Fibroblast of skin of left quadriceps (primary cell): ENCODE measurements at regions not wholly inside any gene's neighbourhood (a gene's known extent, or its start where the extent isn't known, plus 50 kb on each side); places are given as distances from the start of the nearest gene placed in this dataset.

Experiments used
- DNase-seq, 2 experiments: peaks; one replicate each; pipeline ENCODE4 v3.0.0-alpha.2; 2013; ENCODE audit warnings: low read depth in 2 of 2

DNA sequence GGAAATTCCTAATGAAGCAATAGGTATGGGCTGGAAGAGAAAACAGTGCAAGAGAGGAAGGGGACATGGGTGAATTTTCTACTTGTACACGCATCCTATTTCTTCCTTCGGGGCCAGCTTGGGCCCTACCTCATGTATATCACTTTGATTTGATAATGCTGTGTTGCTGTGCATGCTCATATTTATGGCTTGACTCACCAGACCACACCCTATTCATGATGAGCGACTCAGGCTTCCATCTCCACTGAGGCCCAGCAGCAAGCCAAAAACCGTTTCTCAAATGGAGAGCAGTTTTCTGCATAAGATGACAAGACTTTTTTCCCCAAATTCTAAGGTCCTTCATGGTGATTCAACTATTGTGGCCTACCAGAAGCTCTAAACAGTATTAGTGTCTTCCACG is 2039.1 kb upstream of the CDH9 start:
- DNase-seq, result no peak

DNA sequence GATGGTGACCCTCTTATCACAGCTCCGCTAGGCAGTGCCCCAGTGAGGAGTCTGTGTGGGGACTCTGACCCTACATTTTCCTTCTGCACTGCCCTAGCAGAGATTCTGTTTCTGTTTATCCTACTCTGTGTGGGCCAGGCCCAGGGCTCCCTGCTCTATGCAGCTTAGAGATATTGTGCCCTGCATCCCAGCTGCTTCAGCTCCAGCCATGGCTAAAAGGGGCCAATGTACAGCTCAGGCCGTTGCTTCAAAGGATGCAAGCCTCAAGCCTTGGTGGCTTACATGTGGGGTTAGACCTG is 2030.7 kb upstream of the CDH9 start:
- no peak for DNase-seq

- no peak for DNase-seq
Observed at GRCh38 chr5:29061381-29061780, 2023.0 kb upstream of the CDH9 start.

GRCh38 chr5:29054694-29055093 is 2016.3 kb upstream of the CDH9 start:
- no peak for DNase-seq

- no peak for DNase-seq
Observed at GRCh38 chr5:29054282-29054681, 2015.9 kb upstream of the CDH9 start.

DNA sequence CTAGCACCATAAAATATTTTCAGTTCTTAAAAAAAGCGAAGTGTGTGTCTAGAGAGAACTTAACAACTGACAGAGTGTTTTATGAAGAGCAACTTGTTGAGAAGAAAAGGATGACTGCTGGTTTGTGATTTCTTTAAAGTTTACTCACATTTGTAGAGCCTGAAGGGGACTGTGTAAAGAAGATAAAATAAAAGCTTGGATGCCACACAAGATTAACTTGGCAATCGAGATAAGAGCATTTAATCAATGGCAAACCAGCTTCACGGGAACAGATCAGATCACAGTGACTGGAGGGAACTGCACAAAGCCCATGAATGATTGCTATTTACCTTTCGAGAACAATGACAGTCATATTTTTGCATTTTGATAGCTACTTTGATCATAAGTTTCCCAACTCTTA is 2013.1 kb upstream of the CDH9 start:
- DNase-seq, result no peak

DNA sequence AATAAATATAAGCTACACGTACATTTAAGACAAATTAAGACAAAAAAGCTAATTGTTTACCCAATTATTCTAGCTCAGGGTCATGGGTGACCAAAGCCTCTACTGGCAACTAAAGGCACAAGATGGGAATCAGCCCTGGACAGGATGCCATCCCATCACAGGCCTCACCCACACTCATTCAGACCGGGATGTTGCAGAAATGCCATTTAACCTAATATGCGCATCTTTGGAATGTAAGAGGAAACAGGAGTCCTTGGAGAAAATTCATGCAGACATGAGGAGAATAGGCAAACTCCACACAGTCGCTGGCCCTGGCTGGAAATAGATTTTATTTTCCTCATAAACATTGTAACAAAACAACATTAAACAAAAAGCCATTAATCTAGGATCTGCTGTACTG is 2003.8 kb upstream of the CDH9 start:
- no peak for DNase-seq

DNA sequence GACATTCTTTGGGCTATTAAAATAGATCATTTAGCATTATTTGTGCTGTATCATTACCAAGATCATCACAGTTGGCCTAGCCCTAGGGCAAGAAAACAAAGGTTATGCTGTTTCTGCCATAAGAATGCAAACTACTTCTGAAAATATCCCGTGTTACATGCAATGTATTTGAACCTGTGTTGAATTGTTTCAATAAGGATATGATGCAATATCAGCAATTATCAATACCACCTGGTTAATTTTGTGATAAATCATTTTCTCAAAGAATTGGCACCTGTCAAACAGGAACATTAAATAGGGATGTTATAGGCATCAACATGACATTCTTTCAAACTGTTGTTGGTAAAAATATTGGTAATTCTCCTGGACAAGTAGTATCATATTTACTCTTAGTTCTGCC is 2002.0 kb upstream of the CDH9 start:
- no peak for DNase-seq

DNA sequence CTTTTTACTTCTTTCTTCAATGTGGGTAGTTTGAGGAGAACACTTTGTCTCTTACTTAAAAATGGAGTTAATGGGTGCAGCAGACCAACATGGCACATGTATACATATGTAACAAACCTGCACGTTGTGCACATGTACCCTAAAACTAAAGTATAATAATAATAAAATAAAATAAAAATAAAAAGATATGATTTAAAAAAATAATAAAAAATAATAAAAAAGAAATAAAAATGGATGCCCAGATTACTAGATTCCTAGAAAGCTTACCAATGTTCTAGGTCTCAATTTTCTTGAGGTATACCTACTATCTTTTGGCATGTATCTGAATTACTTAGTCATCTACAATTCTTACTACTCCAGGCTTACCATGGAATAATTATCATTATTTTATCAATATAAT is 2001.6 kb upstream of the CDH9 start:
- no peak for DNase-seq

DNA sequence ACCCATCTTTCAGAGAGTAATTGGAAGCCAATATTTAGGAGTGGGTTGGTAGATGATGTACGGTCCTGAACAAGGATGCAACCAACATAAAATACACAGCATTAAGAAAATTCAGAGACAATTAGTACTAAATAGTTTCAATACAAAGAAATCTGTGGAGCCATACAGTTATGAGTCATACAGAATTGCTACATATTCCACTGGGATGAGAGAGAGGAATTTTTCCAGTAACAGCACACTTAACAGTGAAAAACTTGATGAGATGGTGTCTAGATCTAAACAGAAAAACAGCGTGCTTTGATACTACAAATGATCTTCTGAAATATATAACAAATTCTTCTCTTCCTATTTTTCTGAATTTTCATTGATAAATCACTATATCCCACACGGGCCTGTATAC is 1999.3 kb upstream of the CDH9 start:
- DNase-seq, result no peak

DNA sequence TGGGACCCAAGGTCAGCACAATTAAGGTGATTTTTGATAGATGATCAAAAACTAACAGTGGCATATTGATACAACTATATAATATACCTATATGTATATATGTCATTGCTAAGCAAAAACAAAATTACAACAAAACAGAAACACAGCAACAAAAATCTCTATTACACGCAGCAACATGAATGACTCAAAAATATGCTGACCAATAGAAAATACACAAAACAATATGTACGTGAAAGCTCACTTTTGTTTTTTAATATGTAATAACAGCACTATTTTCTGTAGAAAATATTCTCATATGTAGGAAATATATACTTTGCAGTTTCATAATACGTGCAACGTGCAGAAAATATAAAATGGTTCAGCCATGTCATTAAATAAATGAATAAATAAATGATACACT is 1985.7 kb upstream of the CDH9 start:
- DNase-seq, result no peak

- DNase-seq, result no peak
Observed at GRCh38 chr5:29023541-29023940, 1985.2 kb upstream of the CDH9 start.

DNA sequence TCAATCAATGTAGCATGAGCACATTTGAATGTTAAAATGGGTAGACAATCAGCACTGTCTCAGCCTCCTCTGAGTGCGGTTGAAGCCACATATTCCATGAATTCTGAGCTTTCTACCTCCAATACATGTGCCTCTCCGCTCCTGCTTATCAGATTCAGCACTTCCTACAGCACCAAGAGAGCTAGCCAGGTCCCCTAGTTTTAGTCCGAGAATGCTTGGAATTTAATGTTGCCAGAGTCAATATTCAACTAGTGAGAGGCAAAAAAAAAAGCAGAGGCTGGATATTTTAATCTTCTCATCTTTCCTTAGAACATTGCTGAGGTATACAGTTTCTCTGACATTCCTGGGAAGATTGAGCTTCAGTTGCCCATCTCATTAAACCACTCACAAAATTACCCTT is 1979.1 kb upstream of the CDH9 start:
- DNase-seq, result no peak

- no peak for DNase-seq
Observed at GRCh38 chr5:29016067-29016466, 1977.7 kb upstream of the CDH9 start.

GRCh38 chr5:29015523-29015922 is 1977.1 kb upstream of the CDH9 start:
- DNase-seq, result no peak

DNA sequence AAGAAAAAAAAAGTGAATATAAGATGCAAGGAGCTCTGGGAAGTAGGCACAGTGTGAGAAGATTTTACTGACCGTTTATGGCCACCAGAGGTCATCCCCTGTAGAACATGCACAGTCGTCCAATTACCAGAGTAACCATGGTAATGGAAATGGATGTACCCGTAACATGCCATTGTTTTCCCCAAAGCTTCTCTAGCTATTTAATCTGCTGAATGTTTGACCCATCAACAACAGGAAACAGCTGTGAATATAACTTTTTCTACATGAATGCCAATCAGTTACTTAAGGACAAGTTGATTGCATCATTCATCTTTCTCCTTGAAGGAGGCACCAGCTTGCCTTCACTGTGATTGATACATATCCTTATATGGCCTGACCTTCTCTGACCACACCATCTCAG is 1967.0 kb upstream of the CDH9 start:
- DNase-seq, result no peak

- no peak for DNase-seq
Observed at GRCh38 chr5:29002481-29002880, 1964.1 kb upstream of the CDH9 start.

DNA sequence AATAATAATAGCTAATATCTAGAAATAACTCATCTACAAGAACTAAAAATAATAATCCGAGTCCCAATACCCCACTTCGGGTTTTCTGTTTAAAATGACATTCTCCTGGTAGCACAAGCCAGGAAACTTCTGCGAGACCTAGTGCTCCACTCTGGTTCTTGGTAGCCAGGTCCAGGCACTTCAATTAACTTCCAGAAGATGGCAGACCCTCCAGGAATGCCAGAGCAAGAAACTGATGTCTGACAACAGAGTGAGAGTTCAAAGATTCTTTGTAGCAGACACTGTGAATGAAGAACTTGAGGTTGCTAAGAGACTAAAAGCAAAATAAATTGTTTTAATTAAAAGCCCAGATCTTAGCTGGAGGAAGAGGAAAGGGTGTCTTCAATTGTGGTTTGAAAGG is 1963.3 kb upstream of the CDH9 start:
- DNase-seq, result no peak

GRCh38 chr5:28984639-28985038 is 1946.3 kb upstream of the CDH9 start:
- DNase-seq, result no peak

GRCh38 chr5:28975508-28975907 is 1937.1 kb upstream of the CDH9 start:
- DNase-seq, result no peak

- no peak for DNase-seq
Observed at GRCh38 chr5:28967848-28968247, 1929.5 kb upstream of the CDH9 start.

GRCh38 chr5:28961816-28962215 is 1923.4 kb upstream of the CDH9 start:
- no peak for DNase-seq

- no peak for DNase-seq
Observed at GRCh38 chr5:28958581-28958980, 1920.2 kb upstream of the CDH9 start.

DNA sequence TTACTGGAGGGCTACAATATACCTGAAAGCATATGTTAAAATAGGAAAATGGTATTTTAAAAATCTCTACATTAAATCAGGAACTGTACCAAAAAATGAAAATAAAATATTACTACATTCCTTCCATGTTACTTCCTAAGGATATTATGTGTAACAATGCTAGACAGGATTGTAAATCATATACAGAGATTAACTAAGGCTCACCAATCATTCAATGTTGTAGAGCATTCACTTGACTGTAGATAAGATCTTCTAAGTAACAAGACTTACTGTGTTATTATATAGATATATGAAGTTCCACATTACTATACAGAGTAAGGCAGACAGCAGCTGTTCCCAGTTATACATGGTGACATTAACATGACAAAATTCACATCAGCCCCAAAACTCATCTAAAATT is 1919.1 kb upstream of the CDH9 start:
- no peak for DNase-seq

DNA sequence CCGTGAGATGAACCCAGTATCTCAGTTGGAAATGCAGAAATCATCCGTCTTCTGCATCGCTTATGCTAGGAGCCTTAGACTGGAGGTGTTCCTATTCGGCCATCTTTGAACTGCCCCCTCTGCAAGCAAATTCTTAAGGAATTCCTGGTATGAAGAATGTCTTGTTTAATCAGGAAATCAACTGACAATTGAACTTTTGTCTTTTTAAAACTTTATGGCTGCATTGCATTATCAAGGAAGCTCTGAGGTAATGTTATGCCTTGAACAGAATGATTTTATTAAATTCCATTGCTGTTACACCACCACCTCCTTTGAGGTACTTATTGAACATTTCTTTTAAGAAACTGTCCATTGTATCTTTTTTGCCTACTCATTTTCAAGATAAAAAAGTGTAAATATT is 1915.7 kb upstream of the CDH9 start:
- DNase-seq, result no peak
